Panc1 (cell line): ENCODE measurements at regions not wholly inside any gene's neighbourhood (a gene's known extent, or its start where the extent isn't known, plus 50 kb on each side); places are given as distances from the start of the nearest gene placed in this dataset.
A peak's percentile ranks its signal among the peaks of the same experiment; 100 is the strongest.
"Not testable (repeated sequence)": the region's sequence is repeated elsewhere in the genome, so short reads cannot be mapped to it uniquely, and the experiment has no call there.

ENCODE experiments used
- ATAC-seq: fragments of 200-7000 bp; cut with Tn5 transposase; 2 replicates; pipeline ENCODE4 v1.9.1; 2020; ENCODE audit warnings: mild to moderate bottlenecking, moderate library complexity
- BruUV-seq: library from RNA; stranded (reverse); fragments of 400-500 nt; replicated peaks from 2 replicates; lab custom pipeline; 2021; lab: Mats Ljungman, UMichigan
- CTCF ChIA-PET: fragments of 300-600 bp; sonication (Branson Sonifier 250); formaldehyde crosslinking; loops from one replicate; lab custom pipeline; 2022; ENCODE audit warnings: antibody characterized with exemption; lab: Charles Lee
- POLR2A ChIA-PET: fragments of 300-600 bp; sonication (Branson Sonifier 250); formaldehyde crosslinking; loops from one replicate; lab custom pipeline; 2022; ENCODE audit warnings: antibody characterized with exemption; lab: Charles Lee
- DNase-seq: peaks from one replicate; pipeline ENCODE4 v3.0.0-alpha.2; 2010; ENCODE audit warnings: low read depth, low spot score
- H3K27ac ChIP-seq: 2 replicates; pipeline ENCODE4 v1.5.1; 2011; ENCODE audit warnings: mild to moderate bottlenecking, low read length, inconsistent platforms
- H3K27me3 ChIP-seq: fragments of 200-500 bp; sonication (Bioruptor generic); 2 replicates; pipeline ENCODE4 v1.6.0; 2014; ENCODE audit warnings: low read length, inconsistent platforms; ENCODE audit not compliant: control insufficient read depth, insufficient read depth
- H3K36me3 ChIP-seq: fragments of 200-500 bp; sonication (Bioruptor generic); 2 replicates; pipeline ENCODE4 v1.5.1; 2014; ENCODE audit warnings: inconsistent platforms, mild to moderate bottlenecking, low read length, moderate library complexity; ENCODE audit not compliant: control insufficient read depth, insufficient read depth
- H3K4me1 ChIP-seq: 2 replicates; pipeline ENCODE4 v1.5.1; 2011; ENCODE audit warnings: inconsistent platforms, mild to moderate bottlenecking, low read length, moderate library complexity; ENCODE audit not compliant: control insufficient read depth, insufficient read depth
- H3K4me3 ChIP-seq, 2 experiments: 2 replicates each; pipeline ENCODE4 v1.5.1; 2011 to 2012; ENCODE audit warnings: low read depth in 2 of 2, low read length in 2 of 2, mild to moderate bottlenecking in 2 of 2, inconsistent platforms in 1 of 2, moderate library complexity in 1 of 2
- H3K9me3 ChIP-seq: fragments of 200-500 bp; sonication (Bioruptor generic); 2 replicates; pipeline ENCODE4 v1.5.1; 2014; ENCODE audit warnings: low read depth, mild to moderate bottlenecking, inconsistent platforms, low read length, moderate library complexity; ENCODE audit not compliant: control insufficient read depth, insufficient read depth
- POLR2AphosphoS5 ChIP-seq: IDR thresholded peaks from 2 replicates; pipeline ENCODE4 v1.6.1; 2012; ENCODE audit warnings: mild to moderate bottlenecking, low read depth, low read length, moderate library complexity
- SIN3A ChIP-seq: IDR thresholded peaks from 2 replicates; pipeline ENCODE4 v1.6.1; 2012; ENCODE audit warnings: low read depth, mild to moderate bottlenecking, low read length, moderate library complexity, borderline replicate concordance; ENCODE audit not compliant: insufficient read depth
- TCF7L2 ChIP-seq: IDR thresholded peaks from 2 replicates; pipeline ENCODE4 v1.6.1; 2011; ENCODE audit warnings: mild to moderate bottlenecking, low read depth, low read length, inconsistent platforms
- in situ Hi-C: cut with HindIII; loops from 2 replicates; pipeline ENCODE4 v1.10.0; 2016; ENCODE audit warnings: low sequenced_read_pairs, low pct_unique_long_range_greater_than_20kb
- intact Hi-C: fragments of 100-400 bp; cut with micrococcal nuclease; formaldehyde crosslinking; loops from one replicate; pipeline ENCODE4 v1.10.0; 2022; ENCODE audit not compliant: unreplicated experiment
- TF ChIP-seq, protein P1 (sequence below), 2 experiments: IDR thresholded peaks; 2 replicates each; pipeline ENCODE4 v1.6.1; 2011 to 2012; ENCODE audit warnings: low read depth in 2 of 2, control low read depth in 1 of 2, low read length in 1 of 2, mild to moderate bottlenecking in 1 of 2, moderate library complexity in 1 of 2; ENCODE audit not compliant: insufficient read depth in 1 of 2
- TF ChIP-seq, protein P2 (sequence below): fragments of 450-650 bp; IDR thresholded peaks from 2 replicates; pipeline ENCODE4 v1.5.1; 2017; ENCODE audit warnings: mild to moderate bottlenecking

DNA sequence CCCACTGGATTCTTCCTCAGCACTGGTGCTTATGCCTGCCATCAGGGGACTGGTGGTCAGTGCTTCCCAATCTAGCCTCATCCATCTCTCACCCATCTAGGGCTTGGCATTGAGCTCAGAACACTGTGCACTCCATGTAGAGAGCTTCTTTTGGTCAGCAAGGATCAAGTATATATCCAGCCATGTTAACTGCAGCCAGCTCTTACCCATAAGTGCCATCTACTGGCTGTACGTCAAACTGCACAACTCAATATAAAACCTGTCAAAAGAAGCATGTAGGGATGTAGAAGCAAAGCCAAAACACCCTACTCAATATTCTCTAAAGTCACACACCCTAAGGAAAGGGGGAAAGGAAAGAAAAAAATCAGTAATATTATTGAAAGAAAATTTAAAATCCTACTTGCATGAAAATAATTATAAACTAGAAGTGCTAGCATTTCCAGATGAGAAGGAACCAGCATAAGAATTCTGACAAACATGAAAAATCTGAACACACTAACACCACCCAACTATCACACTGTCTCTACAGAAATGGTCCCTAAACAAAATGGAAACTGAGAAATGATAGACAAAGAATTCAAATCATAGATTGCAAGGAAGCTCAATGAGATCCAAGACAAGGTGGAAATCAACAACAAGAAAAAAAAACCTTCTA, 531.1 kb upstream of the STEAP1 start:
- in situ Hi-C loops (no loop called here), intact Hi-C loops (loop anchor here (10.0 kb wide), 1 partner anchor 1078 kb away; no protein-coding TSS in a partner anchor)
- no peaks in the 10 kb centered on the region for H3K36me3 ChIP-seq
- ChIA-PET POLR2A (no interaction called here), CTCF (no interaction called here)
- H3K27me3 ChIP-seq = no peaks in the 10 kb centered on the region
- no TSS peak for BruUV-seq
- H3K4me3 ChIP-seq = no peak overlapping the region
- H3K4me1 ChIP-seq = no peaks in the 10 kb centered on the region
- ATAC-seq (peak; percentile 72), DNase-seq (peak; percentile 32)
- no peak overlapping the region for H3K27ac ChIP-seq
- no peaks in the 10 kb centered on the region for H3K9me3 ChIP-seq
- TF ChIP-seq, protein P1, sequence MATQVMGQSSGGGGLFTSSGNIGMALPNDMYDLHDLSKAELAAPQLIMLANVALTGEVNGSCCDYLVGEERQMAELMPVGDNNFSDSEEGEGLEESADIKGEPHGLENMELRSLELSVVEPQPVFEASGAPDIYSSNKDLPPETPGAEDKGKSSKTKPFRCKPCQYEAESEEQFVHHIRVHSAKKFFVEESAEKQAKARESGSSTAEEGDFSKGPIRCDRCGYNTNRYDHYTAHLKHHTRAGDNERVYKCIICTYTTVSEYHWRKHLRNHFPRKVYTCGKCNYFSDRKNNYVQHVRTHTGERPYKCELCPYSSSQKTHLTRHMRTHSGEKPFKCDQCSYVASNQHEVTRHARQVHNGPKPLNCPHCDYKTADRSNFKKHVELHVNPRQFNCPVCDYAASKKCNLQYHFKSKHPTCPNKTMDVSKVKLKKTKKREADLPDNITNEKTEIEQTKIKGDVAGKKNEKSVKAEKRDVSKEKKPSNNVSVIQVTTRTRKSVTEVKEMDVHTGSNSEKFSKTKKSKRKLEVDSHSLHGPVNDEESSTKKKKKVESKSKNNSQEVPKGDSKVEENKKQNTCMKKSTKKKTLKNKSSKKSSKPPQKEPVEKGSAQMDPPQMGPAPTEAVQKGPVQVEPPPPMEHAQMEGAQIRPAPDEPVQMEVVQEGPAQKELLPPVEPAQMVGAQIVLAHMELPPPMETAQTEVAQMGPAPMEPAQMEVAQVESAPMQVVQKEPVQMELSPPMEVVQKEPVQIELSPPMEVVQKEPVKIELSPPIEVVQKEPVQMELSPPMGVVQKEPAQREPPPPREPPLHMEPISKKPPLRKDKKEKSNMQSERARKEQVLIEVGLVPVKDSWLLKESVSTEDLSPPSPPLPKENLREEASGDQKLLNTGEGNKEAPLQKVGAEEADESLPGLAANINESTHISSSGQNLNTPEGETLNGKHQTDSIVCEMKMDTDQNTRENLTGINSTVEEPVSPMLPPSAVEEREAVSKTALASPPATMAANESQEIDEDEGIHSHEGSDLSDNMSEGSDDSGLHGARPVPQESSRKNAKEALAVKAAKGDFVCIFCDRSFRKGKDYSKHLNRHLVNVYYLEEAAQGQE (IDR thresholded peaks at IDR 0.05; ENCODE audit: insufficient read depth in 1 of 2, low read depth in 2 of 2, low read length in 1 of 2) = no peak
- no peak for TF ChIP-seq TCF7L2
- no peak for TF ChIP-seq POLR2AphosphoS5
- TF ChIP-seq, protein P2, sequence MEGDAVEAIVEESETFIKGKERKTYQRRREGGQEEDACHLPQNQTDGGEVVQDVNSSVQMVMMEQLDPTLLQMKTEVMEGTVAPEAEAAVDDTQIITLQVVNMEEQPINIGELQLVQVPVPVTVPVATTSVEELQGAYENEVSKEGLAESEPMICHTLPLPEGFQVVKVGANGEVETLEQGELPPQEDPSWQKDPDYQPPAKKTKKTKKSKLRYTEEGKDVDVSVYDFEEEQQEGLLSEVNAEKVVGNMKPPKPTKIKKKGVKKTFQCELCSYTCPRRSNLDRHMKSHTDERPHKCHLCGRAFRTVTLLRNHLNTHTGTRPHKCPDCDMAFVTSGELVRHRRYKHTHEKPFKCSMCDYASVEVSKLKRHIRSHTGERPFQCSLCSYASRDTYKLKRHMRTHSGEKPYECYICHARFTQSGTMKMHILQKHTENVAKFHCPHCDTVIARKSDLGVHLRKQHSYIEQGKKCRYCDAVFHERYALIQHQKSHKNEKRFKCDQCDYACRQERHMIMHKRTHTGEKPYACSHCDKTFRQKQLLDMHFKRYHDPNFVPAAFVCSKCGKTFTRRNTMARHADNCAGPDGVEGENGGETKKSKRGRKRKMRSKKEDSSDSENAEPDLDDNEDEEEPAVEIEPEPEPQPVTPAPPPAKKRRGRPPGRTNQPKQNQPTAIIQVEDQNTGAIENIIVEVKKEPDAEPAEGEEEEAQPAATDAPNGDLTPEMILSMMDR = peak; percentile 73
- TF ChIP-seq SIN3A = no peak

DNA sequence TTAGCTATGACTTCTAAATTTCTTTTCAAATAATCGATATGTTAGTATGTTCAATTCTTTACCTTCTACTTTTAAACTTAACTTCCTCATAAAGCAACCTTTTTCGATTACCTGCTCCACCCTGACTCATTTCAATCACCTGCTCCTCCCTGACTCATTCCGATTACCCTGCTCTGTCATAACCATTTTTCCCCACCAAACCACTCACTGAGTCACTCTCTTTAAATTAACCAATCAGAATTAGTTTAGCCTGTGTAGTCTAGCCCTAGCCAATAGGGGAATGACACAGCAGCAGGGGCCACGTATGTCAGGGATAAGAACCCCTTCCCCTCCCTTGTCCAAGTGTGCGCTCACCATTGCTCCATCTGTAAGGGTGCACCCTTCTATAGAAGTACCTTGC, 530.1 kb upstream of the STEAP1 start:
- H3K36me3 ChIP-seq, H3K9me3 ChIP-seq, H3K4me1 ChIP-seq, POLR2A ChIA-PET, H3K27me3 ChIP-seq, CTCF ChIA-PET, H3K27ac ChIP-seq, BruUV-seq, ATAC-seq, H3K4me3 ChIP-seq, DNase-seq, in situ Hi-C loops: not testable (repeated sequence)
- intact Hi-C loops = loop anchor here (10.0 kb wide), 1 partner anchor 1079 kb away; no protein-coding TSS in a partner anchor

DNA sequence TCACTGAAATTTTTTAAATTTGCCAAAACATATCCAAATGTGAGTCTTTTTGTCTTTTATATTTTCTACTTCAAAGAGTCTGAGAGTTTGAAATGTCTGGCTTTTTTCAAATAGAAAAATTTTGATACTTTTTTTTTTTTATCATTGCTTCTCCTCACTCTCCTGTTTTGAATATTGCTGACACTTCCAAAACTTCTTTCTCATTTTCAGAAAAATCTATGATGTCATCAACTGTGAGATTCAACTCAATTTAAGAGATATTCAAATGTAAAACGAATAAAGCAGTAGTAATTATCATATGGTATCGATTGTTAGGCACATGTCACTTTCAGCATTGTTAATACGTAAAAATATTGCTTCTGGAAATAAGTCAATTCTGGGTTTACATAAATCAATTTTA, 505.8 kb upstream of the STEAP1 start:
- H3K9me3 ChIP-seq = no peaks in the 10 kb centered on the region
- ChIA-PET POLR2A (no interaction called here), CTCF (no interaction called here)
- intact Hi-C loops = no loop called here
- H3K4me3 ChIP-seq = no peak overlapping the region
- H3K4me1 ChIP-seq = no peaks in the 10 kb centered on the region
- H3K27me3 ChIP-seq = no peaks in the 10 kb centered on the region
- DNase-seq = no peak
- no peak for ATAC-seq
- TF ChIP-seq POLR2AphosphoS5 = no peak
- TF ChIP-seq TCF7L2 = no peak
- no peak for TF ChIP-seq SIN3A
- TF ChIP-seq, protein P2 = no peak
- TF ChIP-seq, protein P1 (IDR thresholded peaks at IDR 0.05; ENCODE audit: insufficient read depth in 1 of 2, low read depth in 2 of 2, low read length in 1 of 2) = no peak
- no peaks in the 10 kb centered on the region for H3K36me3 ChIP-seq
- BruUV-seq = no TSS peak
- no peak overlapping the region for H3K27ac ChIP-seq
- in situ Hi-C loops = no loop called here
